Hepatocyte (in vitro differentiated cells): ENCODE measurements at regions not wholly inside any gene's neighbourhood (a gene's known extent, or its start where the extent isn't known, plus 50 kb on each side); places are given as distances from the start of the nearest gene placed in this dataset.

Experiments used
- CTCF ChIP-seq: fragments of 200-600 bp; sonication (generic); IDR thresholded peaks from 2 replicates; pipeline ENCODE4 v1.5.1; 2016; ENCODE audit warnings: antibody characterized with exemption, mild to moderate bottlenecking; ENCODE audit not compliant: poor library complexity
- EZH2 ChIP-seq: fragments of 200-600 bp; sonication (generic); IDR thresholded peaks from 2 replicates; pipeline ENCODE4 v1.6.1; 2016; ENCODE audit warnings: antibody characterized with exemption, mild to moderate bottlenecking, borderline replicate concordance

GRCh38 chr2:21358976-21359375, 235.2 kb downstream of the TDRD15 start:
- TF ChIP-seq EZH2: no peak
- no peak for TF ChIP-seq CTCF
